Upper lobe of left lung (tissue), 6 donors: ENCODE measurements at regions not wholly inside any gene's neighbourhood (a gene's known extent, or its start where the extent isn't known, plus 50 kb on each side); places are given as distances from the start of the nearest gene placed in this dataset.
A peak's percentile ranks its signal among the peaks of the same experiment; 100 is the strongest.

ENCODE experiments used
- ATAC-seq, 2 donors: fragments of 200-7000 bp; cut with Tn5 transposase; one replicate each; pipeline ENCODE4 v1.9.1; 2022; ENCODE audit warnings: mild to moderate bottlenecking in 2 of 2, moderate library complexity in 2 of 2; ENCODE audit not compliant: low FRiP score in 2 of 2
- DNase-seq, 2 donors: peaks; one replicate each; pipeline ENCODE4 v3.0.0-alpha.2; 2019 to 2020
- H3K27ac ChIP-seq, 4 donors: fragments of 200-600 bp; sonication (generic); one replicate each; pipeline ENCODE4 v1.5.1; 2016 to 2019
- H3K27me3 ChIP-seq, 4 donors: fragments of 200-600 bp; sonication (generic); one replicate each; pipeline ENCODE4 v1.5.1; 2017 to 2019
- H3K36me3 ChIP-seq, 4 donors: fragments of 200-600 bp; sonication (generic); one replicate each; pipeline ENCODE4 v1.5.1; 2016 to 2019
- H3K4me1 ChIP-seq, 4 donors: fragments of 200-600 bp; sonication (generic); one replicate each; pipeline ENCODE4 v1.5.1; 2018 to 2019
- H3K4me3 ChIP-seq, 4 donors: fragments of 200-600 bp; sonication (generic); one replicate each; pipeline ENCODE4 v1.5.1; 2017 to 2019; ENCODE audit warnings: mild to moderate bottlenecking in 2 of 4, moderate library complexity in 1 of 4
- H3K9me3 ChIP-seq, 4 donors: fragments of 200-600 bp; sonication (generic); one replicate each; pipeline ENCODE4 v1.5.1; 2018 to 2019
- CTCF ChIP-seq, 6 experiments: fragments of 450-650 bp in 4 of 6; fragments of 200-600 bp in 2 of 6; sonication (generic) in 2 of 6; IDR thresholded peaks; one replicate each; pipeline ENCODE4 v1.5.1; 2016 to 2019; ENCODE audit warnings: antibody characterized with exemption in 6 of 6
- EP300 ChIP-seq, 4 donors: sonication (generic); formaldehyde crosslinking; IDR thresholded peaks; one replicate each; pipeline ENCODE4 v1.5.1; 2017; ENCODE audit warnings: antibody characterized with exemption in 4 of 4, control low read depth in 2 of 4
- POLR2A ChIP-seq, 4 donors: fragments of 450-650 bp; IDR thresholded peaks; one replicate each; pipeline ENCODE4 v1.5.1; 2016 to 2017; ENCODE audit warnings: antibody characterized with exemption in 4 of 4, mild to moderate bottlenecking in 2 of 4
- POLR2AphosphoS5 ChIP-seq, 2 donors: sonication (generic); formaldehyde crosslinking; IDR thresholded peaks; one replicate each; pipeline ENCODE4 v1.5.1; 2017; ENCODE audit warnings: antibody characterized with exemption in 2 of 2
- WGBS, 2 donors: methylation state at CpG; one replicate each; pipeline ENCODE4 v1.1.5; 2017 to 2018; 5-methylcytosine and 5-hydroxymethylcytosine counted together
- donor health status: DM: no; HTN: no; CAD: no; lungs with moderate emphysema.
- donor health status: DM: no; HTN: yes; CAD: no; lungs with severe emphysema.

- Histone ChIP-seq H3K27ac (no peak overlapping the region), H3K4me1 (no peaks in the 10 kb centered on the region), H3K9me3 (no peaks in the 10 kb centered on the region), H3K4me3 (no peak overlapping the region), H3K27me3 (no peaks in the 10 kb centered on the region), H3K36me3 (no peaks in the 10 kb centered on the region)
- no peak for TF ChIP-seq POLR2A (IDR thresholded peaks at IDR 0.05)
- TF ChIP-seq EP300 (IDR thresholded peaks at IDR 0.05), result no peak
- no peak for TF ChIP-seq POLR2AphosphoS5 (IDR thresholded peaks at IDR 0.05)
- TF ChIP-seq CTCF (IDR thresholded peaks at IDR 0.05), result no peak
- DNase-seq (no peak), ATAC-seq (no peak)
- 86 to 90% methylated on average over 4 of the region's 4 CpGs for WGBS, 2 donors
These were observed 275.6 kb upstream of the NOVA1 start for GRCh38 chr14:26873362-26873960.

GRCh38 chr14:26887847-26888246 is 290.0 kb upstream of the NOVA1 start:
- no peaks in the 10 kb centered on the region for H3K4me1 ChIP-seq
- no peak overlapping the region for H3K4me3 ChIP-seq
- no peak overlapping the region for H3K27ac ChIP-seq
- H3K27me3 ChIP-seq, result no peaks in the 10 kb centered on the region
- no peaks in the 10 kb centered on the region for H3K36me3 ChIP-seq
- no peak for DNase-seq
- peaks cover 0 to 3% (median 1%) of the 10 kb centered on the region in 4 donors for H3K9me3 ChIP-seq
- WGBS, 2 donors, result 43 to 71% methylated on average over 1 of the region's 1 CpG
- peak in 1 of 2 donors; percentile 87 for ATAC-seq
- TF ChIP-seq POLR2A (IDR thresholded peaks at IDR 0.05) (no peak), EP300 (IDR thresholded peaks at IDR 0.05) (no peak), CTCF (IDR thresholded peaks at IDR 0.05) (no peak), POLR2AphosphoS5 (IDR thresholded peaks at IDR 0.05) (no peak)

- ATAC-seq, result peak in 1 of 2 donors; percentile 34
- no peak for TF ChIP-seq EP300 (IDR thresholded peaks at IDR 0.05)
- no peak for TF ChIP-seq POLR2AphosphoS5 (IDR thresholded peaks at IDR 0.05)
- TF ChIP-seq POLR2A (IDR thresholded peaks at IDR 0.05), result no peak
- TF ChIP-seq CTCF (IDR thresholded peaks at IDR 0.05), result no peak
- no peak for DNase-seq
- WGBS, 2 donors, result 76 to 91% methylated on average over 1 of the region's 1 CpG
- Histone ChIP-seq H3K4me1 (no peaks in the 10 kb centered on the region), H3K9me3 (peaks cover 0 to 3% (median under 1%) of the 10 kb centered on the region in 4 donors), H3K4me3 (no peak overlapping the region), H3K27me3 (no peaks in the 10 kb centered on the region), H3K27ac (no peak overlapping the region), H3K36me3 (no peaks in the 10 kb centered on the region)
These were observed 290.8 kb upstream of the NOVA1 start for GRCh38 chr14:26888592-26888991.

GRCh38 chr14:26896447-26896846 is 298.6 kb upstream of the NOVA1 start:
- Histone ChIP-seq H3K9me3 (no peaks in the 10 kb centered on the region), H3K4me3 (no peak overlapping the region), H3K27ac (no peak overlapping the region), H3K36me3 (no peaks in the 10 kb centered on the region), H3K4me1 (no peaks in the 10 kb centered on the region), H3K27me3 (no peaks in the 10 kb centered on the region)
- DNase-seq, result no peak
- TF ChIP-seq POLR2A (IDR thresholded peaks at IDR 0.05) (no peak), POLR2AphosphoS5 (IDR thresholded peaks at IDR 0.05) (no peak), CTCF (IDR thresholded peaks at IDR 0.05) (no peak)
- WGBS, 2 donors, result 68 to 74% methylated on average over 3 of the region's 3 CpGs
- peak in 1 of 2 donors; percentile 28 for ATAC-seq

GRCh38 chr14:26897196-26897595 is 299.4 kb upstream of the NOVA1 start:
- ATAC-seq (no peak), DNase-seq (no peak)
- Histone ChIP-seq H3K27me3 (no peaks in the 10 kb centered on the region), H3K27ac (no peak overlapping the region), H3K36me3 (no peaks in the 10 kb centered on the region), H3K9me3 (no peaks in the 10 kb centered on the region), H3K4me1 (no peaks in the 10 kb centered on the region), H3K4me3 (no peak overlapping the region)
- no peak for TF ChIP-seq POLR2AphosphoS5 (IDR thresholded peaks at IDR 0.05)
- no peak for TF ChIP-seq POLR2A (IDR thresholded peaks at IDR 0.05)
- no peak for TF ChIP-seq EP300 (IDR thresholded peaks at IDR 0.05)
- no peak for TF ChIP-seq CTCF (IDR thresholded peaks at IDR 0.05)
